HEK293T (cell line): ENCODE measurements at regions not wholly inside any gene's neighbourhood (a gene's known extent, or its start where the extent isn't known, plus 50 kb on each side); places are given as distances from the start of the nearest gene placed in this dataset.

Source experiments
- ARNT ChIP-seq: fragments of 450-650 bp; IDR thresholded peaks from 2 replicates; pipeline ENCODE4 v1.6.1; 2017; ENCODE audit warnings: mild to moderate bottlenecking
- BHLHE40 ChIP-seq: fragments of 450-650 bp; IDR thresholded peaks from 2 replicates; pipeline ENCODE4 v1.6.1; 2016; ENCODE audit warnings: mild to moderate bottlenecking, moderate library complexity, borderline replicate concordance
- FOXA1 ChIP-seq: fragments of 450-650 bp; IDR thresholded peaks from 2 replicates; pipeline ENCODE4 v1.6.1; 2016; ENCODE audit warnings: mild to moderate bottlenecking
- FOXK2 ChIP-seq: fragments of 450-650 bp; IDR thresholded peaks from 2 replicates; pipeline ENCODE4 v1.6.1; 2016; ENCODE audit warnings: mild to moderate bottlenecking
- HDGF ChIP-seq: fragments of 450-650 bp; IDR thresholded peaks from 2 replicates; pipeline ENCODE4 v1.6.1; 2017; ENCODE audit warnings: antibody characterized with exemption, borderline replicate concordance
- NFRKB ChIP-seq: fragments of 450-650 bp; IDR thresholded peaks from 2 replicates; pipeline ENCODE4 v1.6.1; 2016; ENCODE audit warnings: mild to moderate bottlenecking, moderate library complexity

DNA sequence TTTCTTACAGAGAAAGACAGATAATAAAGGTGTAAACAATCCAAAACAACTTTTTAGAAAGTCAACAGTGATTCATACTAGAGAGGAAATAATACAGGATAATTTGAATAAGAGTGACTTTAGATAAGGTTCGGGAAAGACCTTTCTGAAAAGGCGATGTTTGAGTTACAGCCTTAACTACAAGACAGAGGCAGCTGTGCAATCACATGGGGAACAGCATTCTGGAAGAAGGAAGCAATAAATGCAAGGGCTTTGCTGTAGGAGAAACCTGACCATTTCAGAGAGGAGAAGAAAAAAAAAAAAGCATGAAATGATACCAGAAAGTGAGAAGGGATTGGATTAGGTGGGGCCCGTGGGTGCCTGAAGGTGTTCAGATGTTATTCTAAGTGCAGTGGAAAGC, 200.6 kb upstream of the ATP11B start:
- no peak for TF ChIP-seq FOXK2
- no peak for TF ChIP-seq FOXA1
- TF ChIP-seq BHLHE40: no peak
- TF ChIP-seq NFRKB: no peak
- no peak for TF ChIP-seq ARNT
- no peak for TF ChIP-seq HDGF
